Gastrocnemius medialis (tissue), 4 donors: ENCODE measurements at regions not wholly inside any gene's neighbourhood (a gene's known extent, or its start where the extent isn't known, plus 50 kb on each side); places are given as distances from the start of the nearest gene placed in this dataset.
"Not testable (repeated sequence)": the region's sequence is repeated elsewhere in the genome, so short reads cannot be mapped to it uniquely, and the experiment has no call there.

ENCODE experiments used
- POLR2A ChIP-seq, 2 donors: fragments of 450-650 bp; IDR thresholded peaks; one replicate each; pipeline ENCODE4 v1.6.1; 2017; ENCODE audit warnings: antibody characterized with exemption in 2 of 2, mild to moderate bottlenecking in 2 of 2, moderate library complexity in 2 of 2
- TF ChIP-seq, protein P1 (sequence below), 5 experiments: fragments of 450-650 bp in 3 of 5; fragments of 200-600 bp in 2 of 5; sonication (generic) in 2 of 5; IDR thresholded peaks in 4 of 5; conservative IDR thresholded peaks in 1 of 5; 1 replicate in 4 of 5; 2 replicates in 1 of 5; pipeline ENCODE4 v1.5.1; 2016 to 2019; ENCODE audit warnings: antibody characterized with exemption in 5 of 5, mild to moderate bottlenecking in 3 of 5, moderate library complexity in 3 of 5

DNA sequence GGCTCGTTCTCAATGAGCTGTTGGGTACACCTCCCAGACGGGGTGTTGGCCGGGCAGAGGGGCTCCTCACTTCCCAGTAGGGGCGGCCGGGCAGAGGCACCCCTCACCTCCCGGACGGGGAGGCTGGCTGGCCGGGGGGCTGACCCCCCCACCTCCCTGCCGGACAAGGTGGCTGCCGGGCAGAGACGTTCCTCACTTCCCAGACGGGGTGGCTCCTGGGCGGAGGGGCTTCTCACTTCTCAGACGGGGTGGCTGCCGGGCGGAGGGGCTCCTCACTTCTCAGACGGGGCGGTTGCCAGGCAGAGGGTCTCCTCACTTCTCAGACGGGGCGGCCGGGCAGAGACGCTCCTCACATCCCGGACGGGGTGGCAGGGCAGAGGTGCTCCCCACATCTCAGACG lies 160.7 kb downstream of the POTEC start:
- TF ChIP-seq, protein P1, sequence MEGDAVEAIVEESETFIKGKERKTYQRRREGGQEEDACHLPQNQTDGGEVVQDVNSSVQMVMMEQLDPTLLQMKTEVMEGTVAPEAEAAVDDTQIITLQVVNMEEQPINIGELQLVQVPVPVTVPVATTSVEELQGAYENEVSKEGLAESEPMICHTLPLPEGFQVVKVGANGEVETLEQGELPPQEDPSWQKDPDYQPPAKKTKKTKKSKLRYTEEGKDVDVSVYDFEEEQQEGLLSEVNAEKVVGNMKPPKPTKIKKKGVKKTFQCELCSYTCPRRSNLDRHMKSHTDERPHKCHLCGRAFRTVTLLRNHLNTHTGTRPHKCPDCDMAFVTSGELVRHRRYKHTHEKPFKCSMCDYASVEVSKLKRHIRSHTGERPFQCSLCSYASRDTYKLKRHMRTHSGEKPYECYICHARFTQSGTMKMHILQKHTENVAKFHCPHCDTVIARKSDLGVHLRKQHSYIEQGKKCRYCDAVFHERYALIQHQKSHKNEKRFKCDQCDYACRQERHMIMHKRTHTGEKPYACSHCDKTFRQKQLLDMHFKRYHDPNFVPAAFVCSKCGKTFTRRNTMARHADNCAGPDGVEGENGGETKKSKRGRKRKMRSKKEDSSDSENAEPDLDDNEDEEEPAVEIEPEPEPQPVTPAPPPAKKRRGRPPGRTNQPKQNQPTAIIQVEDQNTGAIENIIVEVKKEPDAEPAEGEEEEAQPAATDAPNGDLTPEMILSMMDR (IDR thresholded peaks at IDR 0.05 in 4 of 5, conservative IDR thresholded peaks at IDR 0.05 in 1 of 5), result not testable (repeated sequence)
- TF ChIP-seq POLR2A (IDR thresholded peaks at IDR 0.05), result not testable (repeated sequence)
